ENCODE measurements at regions not wholly inside any gene's neighbourhood (a gene's known extent, or its start where the extent isn't known, plus 50 kb on each side); places are given as distances from the start of the nearest gene placed in this dataset.
"Not testable (repeated sequence)": the region's sequence is repeated elsewhere in the genome, so short reads cannot be mapped to it uniquely, and the experiment has no call there.

GRCh38 chr5:114146398-114146797 lies 215.5 kb upstream of the KCNN2 start:
- no peak for DNase-seq (ENCODE audit: low read depth)
- no peak for TF ChIP-seq CTCF (IDR thresholded peaks at IDR 0.05; ENCODE audit: insufficient read depth, low read depth, low read length, missing control alignments)

GRCh38 chr5:114148253-114148652 lies 213.6 kb upstream of the KCNN2 start:
- no peak for TF ChIP-seq CTCF (IDR thresholded peaks at IDR 0.05; ENCODE audit: insufficient read depth, low read depth, low read length, missing control alignments)
- no peak for DNase-seq (ENCODE audit: low read depth)
- no peak overlapping the region for H3K4me3 ChIP-seq (ENCODE audit: low read length)

More at GRCh38 chr5:114146398-114146797, 215.5 kb upstream of the KCNN2 start:
- H3K4me3 ChIP-seq (ENCODE audit: low read length), result no peak overlapping the region

- not testable (repeated sequence) for DNase-seq (ENCODE audit: low read depth); H3K4me3 ChIP-seq (ENCODE audit: low read length)
Observed at GRCh38 chr5:114148728-114149127, 213.1 kb upstream of the KCNN2 start.

- H3K4me3 ChIP-seq (ENCODE audit: low read length), result no peak overlapping the region
- DNase-seq (ENCODE audit: low read depth), result no peak
- no peak for TF ChIP-seq CTCF (IDR thresholded peaks at IDR 0.05; ENCODE audit: insufficient read depth, low read depth, low read length, missing control alignments)
Observed at GRCh38 chr5:114152656-114153360, 209.1 kb upstream of the KCNN2 start.

GRCh38 chr5:114153392-114153791 lies 208.5 kb upstream of the KCNN2 start:
- no peak overlapping the region for H3K4me3 ChIP-seq (ENCODE audit: low read length)
- DNase-seq (ENCODE audit: low read depth), result no peak
- TF ChIP-seq CTCF (IDR thresholded peaks at IDR 0.05; ENCODE audit: insufficient read depth, low read depth, low read length, missing control alignments), result no peak

- no peak for DNase-seq (ENCODE audit: low read depth)
- no peak for TF ChIP-seq CTCF (IDR thresholded peaks at IDR 0.05; ENCODE audit: insufficient read depth, low read depth, low read length, missing control alignments)
- no peak overlapping the region for H3K4me3 ChIP-seq (ENCODE audit: low read length)
Observed at GRCh38 chr5:114153833-114154232, 208.0 kb upstream of the KCNN2 start.

GRCh38 chr5:114166081-114166480 lies 195.8 kb upstream of the KCNN2 start:
- DNase-seq (ENCODE audit: low read depth), result no peak
- no peak overlapping the region for H3K4me3 ChIP-seq (ENCODE audit: low read length)
- TF ChIP-seq CTCF (IDR thresholded peaks at IDR 0.05; ENCODE audit: insufficient read depth, low read depth, low read length, missing control alignments), result no peak
